PC-9 (cell line): ENCODE measurements at regions not wholly inside any gene's neighbourhood (a gene's known extent, or its start where the extent isn't known, plus 50 kb on each side); places are given as distances from the start of the nearest gene placed in this dataset.

Experiments
- CTCF ChIP-seq: fragments of 200-600 bp; sonication (generic); conservative IDR thresholded peaks from 2 replicates; pipeline ENCODE4 v1.6.1; 2017; ENCODE audit warnings: mixed run types, antibody characterized with exemption, mild to moderate bottlenecking, moderate library complexity
- EZH2 ChIP-seq: fragments of 200-600 bp; sonication (generic); IDR thresholded peaks from 2 replicates; pipeline ENCODE4 v1.8.0; 2017; ENCODE audit warnings: antibody characterized with exemption, low read depth

GRCh38 chr10:30256084-30256483, 93.0 kb downstream of the MTPAP start:
- TF ChIP-seq CTCF: no peak
- no peak for TF ChIP-seq EZH2
